RWPE1 (cell line): ENCODE measurements at regions not wholly inside any gene's neighbourhood (a gene's known extent, or its start where the extent isn't known, plus 50 kb on each side); places are given as distances from the start of the nearest gene placed in this dataset.

Source experiments
- CTCF ChIA-PET: fragments of 350-600 bp; sonication (Branson Sonifier 250); formaldehyde crosslinking; extraction: SDS; loops from one replicate; lab custom pipeline; 2021; lab: Yijun Ruan, JAX
- POLR2A ChIA-PET: fragments of 400-600 bp; formaldehyde crosslinking; extraction: SDS; loops from one replicate; lab custom pipeline; 2020; ENCODE audit warnings: antibody characterized with exemption; ENCODE audit not compliant: low non-redundant PET; lab: Yijun Ruan, JAX
- DNase-seq: peaks from one replicate; pipeline ENCODE4 v3.0.0; 2012; ENCODE audit warnings: low spot score
- H3K27ac ChIP-seq: fragments of 450-650 bp; 2 replicates; pipeline ENCODE4 v1.5.1; 2017
- TF ChIP-seq, protein P1 (sequence below): fragments of 450-650 bp; conservative IDR thresholded peaks from 2 replicates; pipeline ENCODE4 v1.5.1; 2017; ENCODE audit warnings: low read depth, mild to moderate bottlenecking

DNA sequence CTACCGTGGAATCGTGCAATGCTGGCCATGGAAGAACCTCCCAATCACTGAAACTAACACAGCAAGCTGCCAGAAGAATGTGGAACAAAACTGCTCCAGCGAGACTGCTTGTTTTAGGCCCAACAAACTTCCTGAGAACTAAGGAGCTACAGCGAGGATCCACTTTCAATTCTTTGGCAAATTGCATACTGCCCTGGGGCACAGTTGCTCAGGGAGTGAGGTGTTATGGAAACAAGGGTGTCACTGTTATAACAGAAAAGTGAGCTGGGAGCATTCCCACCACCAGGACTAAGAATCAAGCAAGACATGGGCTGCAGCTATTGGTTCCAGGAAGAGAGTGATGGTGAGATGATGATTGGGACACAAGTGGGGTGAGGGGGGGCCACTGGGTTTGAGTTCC is 1606.1 kb upstream of the FLRT2 start:
- H3K27ac ChIP-seq, result no peak overlapping the region
- POLR2A ChIA-PET, result no interaction called here
- TF ChIP-seq, protein P1, sequence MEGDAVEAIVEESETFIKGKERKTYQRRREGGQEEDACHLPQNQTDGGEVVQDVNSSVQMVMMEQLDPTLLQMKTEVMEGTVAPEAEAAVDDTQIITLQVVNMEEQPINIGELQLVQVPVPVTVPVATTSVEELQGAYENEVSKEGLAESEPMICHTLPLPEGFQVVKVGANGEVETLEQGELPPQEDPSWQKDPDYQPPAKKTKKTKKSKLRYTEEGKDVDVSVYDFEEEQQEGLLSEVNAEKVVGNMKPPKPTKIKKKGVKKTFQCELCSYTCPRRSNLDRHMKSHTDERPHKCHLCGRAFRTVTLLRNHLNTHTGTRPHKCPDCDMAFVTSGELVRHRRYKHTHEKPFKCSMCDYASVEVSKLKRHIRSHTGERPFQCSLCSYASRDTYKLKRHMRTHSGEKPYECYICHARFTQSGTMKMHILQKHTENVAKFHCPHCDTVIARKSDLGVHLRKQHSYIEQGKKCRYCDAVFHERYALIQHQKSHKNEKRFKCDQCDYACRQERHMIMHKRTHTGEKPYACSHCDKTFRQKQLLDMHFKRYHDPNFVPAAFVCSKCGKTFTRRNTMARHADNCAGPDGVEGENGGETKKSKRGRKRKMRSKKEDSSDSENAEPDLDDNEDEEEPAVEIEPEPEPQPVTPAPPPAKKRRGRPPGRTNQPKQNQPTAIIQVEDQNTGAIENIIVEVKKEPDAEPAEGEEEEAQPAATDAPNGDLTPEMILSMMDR, result no peak
- CTCF ChIA-PET, result interaction anchor here (0.6 kb wide), 1 partner anchor 104 kb away, joined by 4 read pairs; no protein-coding TSS in a partner anchor
- no peak for DNase-seq

DNA sequence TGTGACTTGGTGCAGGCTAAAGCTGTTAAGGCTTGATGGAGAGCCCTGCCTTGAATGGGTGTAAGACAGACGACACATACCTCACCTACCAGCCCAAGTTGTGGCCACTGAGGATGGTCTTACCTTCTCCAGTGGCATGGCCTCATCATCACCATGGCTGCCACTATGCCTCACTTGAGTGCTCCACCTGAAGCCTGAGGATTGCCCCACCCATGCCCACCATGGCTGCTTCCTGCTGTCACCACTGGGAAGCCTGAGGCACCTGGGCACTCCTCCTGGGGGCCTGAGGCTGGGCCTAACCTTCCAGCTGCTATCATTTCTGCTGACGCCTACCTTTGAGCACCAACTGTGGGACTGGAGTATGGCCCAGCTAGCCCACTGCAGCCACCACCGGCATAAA is 1605.7 kb upstream of the FLRT2 start:
- TF ChIP-seq, protein P1, result no peak
- no peak overlapping the region for H3K27ac ChIP-seq
- POLR2A ChIA-PET, result no interaction called here
- no peak for DNase-seq
- CTCF ChIA-PET, result interaction anchor here (0.6 kb wide), 1 partner anchor 709 kb away, joined by 7 read pairs; no protein-coding TSS in a partner anchor

DNA sequence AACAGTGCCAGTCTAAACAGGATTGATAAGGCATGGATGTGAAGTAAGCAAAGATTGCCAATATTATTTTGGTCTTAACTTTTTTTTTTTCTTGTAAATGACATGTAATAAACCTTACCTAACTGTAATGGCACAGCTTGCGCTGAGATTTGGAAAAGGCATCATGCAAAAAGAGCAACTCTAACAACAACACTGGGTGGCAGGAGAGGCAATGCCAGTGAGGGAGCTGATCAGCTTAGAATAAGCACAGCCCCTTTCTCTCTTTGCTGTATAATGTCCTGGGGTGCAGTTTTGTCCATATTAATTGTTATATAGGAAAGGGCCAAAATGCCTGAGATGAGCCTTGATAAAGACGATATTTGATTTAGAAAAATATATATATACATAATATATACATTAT is 1589.7 kb upstream of the FLRT2 start:
- DNase-seq, result no peak
- ChIA-PET CTCF (interaction anchor here (0.5 to 0.7 kb wide), 2 partner anchors 52 to 1123 kb away, joined by 3 read pairs; no protein-coding TSS in a partner anchor), POLR2A (no interaction called here)
- TF ChIP-seq, protein P1, result no peak
- no peak overlapping the region for H3K27ac ChIP-seq

DNA sequence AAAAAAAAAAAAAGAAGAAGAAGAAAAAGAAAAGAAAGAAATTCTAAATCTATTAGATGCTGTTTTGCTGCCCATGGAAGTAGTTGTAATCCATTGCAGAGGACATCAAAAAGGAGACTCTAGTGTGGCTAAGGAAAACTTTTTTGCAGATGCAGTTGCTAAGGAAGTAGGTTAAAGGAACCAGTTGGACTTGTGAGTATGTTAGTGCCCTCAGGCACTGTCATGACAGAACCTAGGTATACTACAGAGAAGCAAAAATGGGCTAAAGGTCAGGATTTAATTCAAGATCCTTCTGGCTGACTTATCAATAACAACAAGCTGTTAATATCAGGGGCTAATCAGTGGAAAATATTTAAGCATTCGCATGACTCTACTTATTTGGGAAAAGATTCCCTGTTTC is 1571.6 kb upstream of the FLRT2 start:
- CTCF ChIA-PET, result no interaction called here
- POLR2A ChIA-PET, result no interaction called here
- no peak overlapping the region for H3K27ac ChIP-seq
- no peak for DNase-seq
- TF ChIP-seq, protein P1, result no peak

DNA sequence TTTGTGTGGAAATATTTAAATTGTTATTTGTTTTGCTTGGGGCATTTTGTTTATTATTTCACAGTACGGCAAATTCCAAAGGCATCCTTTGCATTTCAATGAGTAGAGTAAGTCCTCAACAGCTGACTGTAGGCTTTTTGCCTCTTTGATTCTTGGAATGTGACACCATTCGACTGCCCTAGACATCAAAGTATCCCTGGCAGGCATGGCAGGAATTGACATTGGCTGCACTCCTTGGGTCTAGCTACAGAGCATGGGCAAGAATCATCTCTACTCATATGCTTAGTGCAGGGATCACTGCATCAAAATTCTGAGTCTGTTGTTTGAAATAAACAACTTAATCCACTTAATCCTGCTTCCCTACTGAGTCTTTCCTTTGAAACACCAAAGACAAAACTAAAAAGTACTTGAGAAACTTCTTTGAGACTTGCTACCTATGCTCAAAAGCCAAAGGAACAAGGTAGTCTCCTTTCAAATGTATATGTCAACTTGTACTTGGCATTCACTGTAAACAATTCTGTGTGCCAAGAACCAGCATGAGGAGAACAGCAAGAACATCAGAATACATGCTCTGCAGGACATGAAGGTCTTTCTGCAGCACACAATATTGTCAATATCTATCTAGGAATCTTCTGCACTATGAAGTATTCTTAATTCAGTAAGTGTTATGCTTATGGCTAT is 1569.0 kb upstream of the FLRT2 start:
- ChIA-PET POLR2A (no interaction called here), CTCF (no interaction called here)
- TF ChIP-seq, protein P1, result no peak
- H3K27ac ChIP-seq, result no peak overlapping the region
- no peak for DNase-seq

DNA sequence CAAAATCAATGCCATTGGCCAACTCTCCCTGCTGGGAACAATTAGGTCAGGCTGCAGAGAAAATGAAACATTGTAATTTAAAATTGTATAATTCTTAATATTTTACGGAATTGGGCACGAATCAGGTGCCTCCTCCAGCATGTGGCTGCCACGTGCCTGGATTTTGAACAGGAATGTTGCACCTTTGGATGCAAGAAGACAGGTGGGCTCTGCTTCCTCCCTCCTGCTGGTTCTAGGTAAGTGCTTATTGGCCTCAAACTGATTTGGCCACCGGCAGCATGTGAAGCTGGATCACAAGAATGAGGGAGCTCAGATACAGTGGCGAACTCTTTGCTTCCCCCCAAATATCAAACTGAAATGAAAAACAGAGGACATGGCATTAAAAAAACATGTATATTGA is 1559.9 kb upstream of the FLRT2 start:
- TF ChIP-seq, protein P1, result no peak
- H3K27ac ChIP-seq, result no peak overlapping the region
- CTCF ChIA-PET, result no interaction called here
- no peak for DNase-seq
- POLR2A ChIA-PET, result no interaction called here
